H9 (cell line): ENCODE measurements at regions not wholly inside any gene's neighbourhood (a gene's known extent, or its start where the extent isn't known, plus 50 kb on each side); places are given as distances from the start of the nearest gene placed in this dataset.

ENCODE experiments used
- DNase-seq: peaks from one replicate; pipeline ENCODE4 v3.0.0-alpha.2; 2017
- H2AFZ ChIP-seq: one replicate; pipeline ENCODE4 v1.6.1; 2013; ENCODE audit warnings: mild to moderate bottlenecking, low read length, control low read depth, moderate library complexity
- H2AK5ac ChIP-seq: 2 replicates; pipeline ENCODE4 v1.6.1; 2013; ENCODE audit warnings: low read length, control low read depth, mixed read lengths; ENCODE audit not compliant: insufficient read length
- H2BK120ac ChIP-seq: one replicate; pipeline ENCODE4 v1.6.1; 2013; ENCODE audit warnings: low read depth, mild to moderate bottlenecking, low read length, control low read depth, inconsistent platforms; ENCODE audit not compliant: poor library complexity, severe bottlenecking
- H2BK12ac ChIP-seq: 2 replicates; pipeline ENCODE4 v1.6.1; 2013; ENCODE audit warnings: low read length, control low read depth, mixed read lengths, low read depth; ENCODE audit not compliant: insufficient read length
- H2BK15ac ChIP-seq: 2 replicates; pipeline ENCODE4 v1.6.1; 2013; ENCODE audit warnings: low read depth, low read length, control low read depth
- H2BK20ac ChIP-seq: one replicate; pipeline ENCODE4 v1.6.1; 2013; ENCODE audit warnings: low read depth, mild to moderate bottlenecking, low read length, control low read depth, inconsistent platforms; ENCODE audit not compliant: poor library complexity, severe bottlenecking
- H2BK5ac ChIP-seq: 2 replicates; pipeline ENCODE4 v1.6.1; 2013; ENCODE audit warnings: low read length, control low read depth, mixed read lengths; ENCODE audit not compliant: insufficient read length
- H3K14ac ChIP-seq: 2 replicates; pipeline ENCODE4 v1.6.1; 2013; ENCODE audit warnings: low read length, control low read depth; ENCODE audit not compliant: insufficient read depth
- H3K18ac ChIP-seq: 2 replicates; pipeline ENCODE4 v1.6.1; 2013; ENCODE audit warnings: low read depth, mild to moderate bottlenecking, mixed read lengths, low read length, control low read depth; ENCODE audit not compliant: insufficient read length
- H3K23ac ChIP-seq: 2 replicates; pipeline ENCODE4 v1.6.1; 2013; ENCODE audit warnings: low read length, control low read depth, mixed read lengths, low read depth; ENCODE audit not compliant: insufficient read length
- H3K23me2 ChIP-seq: 2 replicates; pipeline ENCODE4 v1.6.1; 2013; ENCODE audit warnings: low read depth, mild to moderate bottlenecking, mixed read lengths, low read length, control low read depth; ENCODE audit not compliant: insufficient read length, poor library complexity, severe bottlenecking
- H3K27ac ChIP-seq: 2 replicates; pipeline ENCODE4 v1.5.1; 2013; ENCODE audit warnings: low read length, control low read depth, mixed read lengths, low read depth; ENCODE audit not compliant: insufficient read length
- H3K27me3 ChIP-seq: 2 replicates; pipeline ENCODE4 v1.6.1; 2013; ENCODE audit warnings: low read length, control low read depth, inconsistent platforms; ENCODE audit not compliant: insufficient read depth
- H3K4ac ChIP-seq: 2 replicates; pipeline ENCODE4 v1.6.1; 2013; ENCODE audit warnings: low read depth, mild to moderate bottlenecking, control low read depth, inconsistent platforms, low read length, moderate library complexity
- H3K4me1 ChIP-seq: 2 replicates; pipeline ENCODE4 v1.6.1; 2013; ENCODE audit warnings: low read length, control low read depth, inconsistent platforms; ENCODE audit not compliant: insufficient read depth
- H3K4me2 ChIP-seq: 2 replicates; pipeline ENCODE4 v1.6.1; 2013; ENCODE audit warnings: low read length, control low read depth, mixed read lengths; ENCODE audit not compliant: insufficient read length, insufficient read depth
- H3K56ac ChIP-seq: 2 replicates; pipeline ENCODE4 v1.6.1; 2013; ENCODE audit warnings: low read depth, mild to moderate bottlenecking, mixed read lengths, low read length, control low read depth; ENCODE audit not compliant: insufficient read length
- H3K79me1 ChIP-seq: 2 replicates; pipeline ENCODE4 v1.6.1; 2013; ENCODE audit warnings: low read depth, mild to moderate bottlenecking, moderate library complexity, low read length, control low read depth, inconsistent platforms; ENCODE audit not compliant: insufficient read depth, poor library complexity, severe bottlenecking
- H3K79me2 ChIP-seq: 2 replicates; pipeline ENCODE4 v1.6.1; 2013; ENCODE audit warnings: low read length, control low read depth, inconsistent platforms; ENCODE audit not compliant: insufficient read depth
- H3K9ac ChIP-seq: 2 replicates; pipeline ENCODE4 v1.6.1; 2013; ENCODE audit warnings: low read length, control low read depth, mixed read lengths; ENCODE audit not compliant: insufficient read length; ENCODE audit errors: extremely low read depth
- H3K9me3 ChIP-seq: one replicate; pipeline ENCODE4 v1.6.1; 2013; ENCODE audit warnings: low read depth, low read length, inconsistent platforms; ENCODE audit not compliant: control insufficient read depth
- H3T11ph ChIP-seq: one replicate; pipeline ENCODE4 v1.6.1; 2013; ENCODE audit warnings: mild to moderate bottlenecking, low read length, control low read depth, inconsistent platforms
- H4K20me1 ChIP-seq: one replicate; pipeline ENCODE4 v1.6.1; 2013; ENCODE audit not compliant: control insufficient read depth, insufficient read length, insufficient read depth
- H4K5ac ChIP-seq: 2 replicates; pipeline ENCODE4 v1.6.1; 2013; ENCODE audit warnings: low read depth, mild to moderate bottlenecking, mixed read lengths, low read length, control low read depth; ENCODE audit not compliant: insufficient read length
- H4K8ac ChIP-seq: replicated peaks from 2 replicates; pipeline ENCODE4 v1.6.1; 2013; ENCODE audit warnings: low read length, control low read depth, mixed read lengths, low read depth; ENCODE audit not compliant: insufficient read length
- H4K91ac ChIP-seq: 2 replicates; pipeline ENCODE4 v1.6.1; 2013; ENCODE audit warnings: low read depth, mild to moderate bottlenecking, moderate library complexity, mixed read lengths, low read length, control low read depth; ENCODE audit not compliant: insufficient read length
- H3K27ac Mint-ChIP-seq, 3 experiments: 2 replicates in 2 of 3; 3 replicates in 1 of 3; pipeline ENCODE4 v1.8.0; 2020 to 2021; ENCODE audit warnings: mixed read lengths in 3 of 3, mild to moderate bottlenecking in 1 of 3, moderate library complexity in 1 of 3
- H3K27me3 Mint-ChIP-seq: 2 replicates; pipeline ENCODE4 v1.8.0; 2021; ENCODE audit warnings: low read depth, mild to moderate bottlenecking, moderate library complexity, mixed read lengths
- H3K36me3 Mint-ChIP-seq, 3 experiments: 2 replicates in 2 of 3; 3 replicates in 1 of 3; pipeline ENCODE4 v1.8.0; 2020 to 2021; ENCODE audit warnings: low read depth in 3 of 3, mixed read lengths in 3 of 3; ENCODE audit not compliant: insufficient read depth in 1 of 3
- H3K4me1 Mint-ChIP-seq, 2 experiments: 2 replicates each; pipeline ENCODE4 v1.8.0; 2020; ENCODE audit warnings: mixed read lengths in 2 of 2
- H3K4me3 Mint-ChIP-seq, 2 experiments: 2 replicates in 1 of 2; 3 replicates in 1 of 2; pipeline ENCODE4 v1.8.0; 2020 to 2021; ENCODE audit warnings: mild to moderate bottlenecking in 2 of 2, mixed read lengths in 2 of 2, moderate library complexity in 1 of 2
- H3K9me3 Mint-ChIP-seq, 2 experiments: 2 replicates in 1 of 2; 3 replicates in 1 of 2; pipeline ENCODE4 v1.8.0; 2020; ENCODE audit warnings: mild to moderate bottlenecking in 2 of 2, mixed read lengths in 2 of 2, moderate library complexity in 1 of 2
- whole genome bisulfite sequencing: extraction: QIAGEN DNeasy Blood & Tissue Kit; methylation state at CpG from one replicate; pipeline ENCODE4 v1.1.7; 2013; ENCODE audit warnings: missing lambda C conversion rate, low lambda C conversion rate, mixed read lengths; ENCODE audit not compliant: insufficient read length; ENCODE audit errors: extremely low coverage; 5-methylcytosine and 5-hydroxymethylcytosine counted together
- TF ChIP-seq, protein P1 (sequence below): fragments of 200-600 bp; sonication (generic); conservative IDR thresholded peaks from 3 replicates; pipeline ENCODE4 v1.8.0; 2021; ENCODE audit warnings: antibody characterized with exemption, mild to moderate bottlenecking

DNA sequence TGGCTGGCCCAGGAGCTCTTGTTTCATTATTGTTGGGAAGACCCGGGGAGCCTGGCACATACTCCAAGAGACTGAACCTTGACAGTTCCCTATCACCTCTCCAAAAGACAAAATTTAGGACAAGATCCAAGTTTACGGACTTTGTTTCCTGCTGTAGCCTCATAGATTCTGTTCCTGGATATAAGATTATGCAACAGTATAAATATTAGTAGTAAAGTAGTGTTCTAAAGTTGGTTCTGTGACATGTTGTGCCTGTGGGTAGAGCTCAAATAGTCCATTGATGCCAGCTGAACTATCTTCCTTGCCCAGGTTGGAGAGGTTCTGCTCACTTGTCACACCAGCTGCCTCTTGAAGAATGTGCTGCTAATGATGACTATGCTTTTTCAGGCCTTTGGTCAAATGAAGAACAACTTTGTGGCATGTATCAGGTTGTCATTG lies 430.2 kb downstream of the DMAC1 start:
- H2BK120ac ChIP-seq: no peak overlapping the region
- H2BK5ac ChIP-seq: no peak overlapping the region
- no peak overlapping the region for H4K8ac ChIP-seq
- no peak overlapping the region for H3K4me3 Mint-ChIP-seq
- WGBS: no CpG with 5 or more reads among the region's 2 CpGs
- H3K9me3 ChIP-seq: no peaks in the 10 kb centered on the region
- no peaks in the 10 kb centered on the region for H3K4me1 ChIP-seq
- H2AFZ ChIP-seq: no peak overlapping the region
- no peak overlapping the region for H2BK20ac ChIP-seq
- no peak overlapping the region for H3K27ac Mint-ChIP-seq
- H3K18ac ChIP-seq: no peak overlapping the region
- H2AK5ac ChIP-seq: no peak overlapping the region
- no peaks in the 10 kb centered on the region for H3K23me2 ChIP-seq
- no peak overlapping the region for H3K9ac ChIP-seq
- H3K27me3 Mint-ChIP-seq: no peaks in the 10 kb centered on the region
- H3T11ph ChIP-seq: no peak overlapping the region
- no peaks in the 10 kb centered on the region for H3K27me3 ChIP-seq
- H4K20me1 ChIP-seq: no peaks in the 10 kb centered on the region
- H3K14ac ChIP-seq: no peak overlapping the region
- H3K4me2 ChIP-seq: no peak overlapping the region
- no peak overlapping the region for H3K23ac ChIP-seq
- no peak for DNase-seq
- no peaks in the 10 kb centered on the region for H3K79me2 ChIP-seq
- H3K4ac ChIP-seq: no peak overlapping the region
- H3K27ac ChIP-seq: no peak overlapping the region
- no peak overlapping the region for H2BK15ac ChIP-seq
- no peak overlapping the region for H4K5ac ChIP-seq
- H3K9me3 Mint-ChIP-seq: no peaks in the 10 kb centered on the region
- no peak overlapping the region for H4K91ac ChIP-seq
- H3K4me1 Mint-ChIP-seq: peaks cover 3% of the 10 kb centered on the region in 2 experiments
- peaks cover 0 to 1% (median 0%) of the 10 kb centered on the region in 3 experiments; a peak in 1 of 7 replicates for H3K36me3 Mint-ChIP-seq
- TF ChIP-seq, protein P1, sequence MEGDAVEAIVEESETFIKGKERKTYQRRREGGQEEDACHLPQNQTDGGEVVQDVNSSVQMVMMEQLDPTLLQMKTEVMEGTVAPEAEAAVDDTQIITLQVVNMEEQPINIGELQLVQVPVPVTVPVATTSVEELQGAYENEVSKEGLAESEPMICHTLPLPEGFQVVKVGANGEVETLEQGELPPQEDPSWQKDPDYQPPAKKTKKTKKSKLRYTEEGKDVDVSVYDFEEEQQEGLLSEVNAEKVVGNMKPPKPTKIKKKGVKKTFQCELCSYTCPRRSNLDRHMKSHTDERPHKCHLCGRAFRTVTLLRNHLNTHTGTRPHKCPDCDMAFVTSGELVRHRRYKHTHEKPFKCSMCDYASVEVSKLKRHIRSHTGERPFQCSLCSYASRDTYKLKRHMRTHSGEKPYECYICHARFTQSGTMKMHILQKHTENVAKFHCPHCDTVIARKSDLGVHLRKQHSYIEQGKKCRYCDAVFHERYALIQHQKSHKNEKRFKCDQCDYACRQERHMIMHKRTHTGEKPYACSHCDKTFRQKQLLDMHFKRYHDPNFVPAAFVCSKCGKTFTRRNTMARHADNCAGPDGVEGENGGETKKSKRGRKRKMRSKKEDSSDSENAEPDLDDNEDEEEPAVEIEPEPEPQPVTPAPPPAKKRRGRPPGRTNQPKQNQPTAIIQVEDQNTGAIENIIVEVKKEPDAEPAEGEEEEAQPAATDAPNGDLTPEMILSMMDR: no peak
- H3K56ac ChIP-seq: no peak overlapping the region
- H3K79me1 ChIP-seq: no peaks in the 10 kb centered on the region
- H2BK12ac ChIP-seq: no peak overlapping the region
